SK-N-MC (cell line): ENCODE measurements at regions not wholly inside any gene's neighbourhood (a gene's known extent, or its start where the extent isn't known, plus 50 kb on each side); places are given as distances from the start of the nearest gene placed in this dataset.

Experiments used
- EZH2 ChIP-seq: fragments of 200-600 bp; sonication (generic); IDR thresholded peaks from one replicate; pipeline ENCODE4 v1.6.1; 2017; ENCODE audit warnings: antibody characterized with exemption
- POLR2AphosphoS5 ChIP-seq: IDR thresholded peaks from 2 replicates; pipeline ENCODE4 v1.6.1; 2012; ENCODE audit warnings: mild to moderate bottlenecking, low read depth, low read length, borderline replicate concordance

DNA sequence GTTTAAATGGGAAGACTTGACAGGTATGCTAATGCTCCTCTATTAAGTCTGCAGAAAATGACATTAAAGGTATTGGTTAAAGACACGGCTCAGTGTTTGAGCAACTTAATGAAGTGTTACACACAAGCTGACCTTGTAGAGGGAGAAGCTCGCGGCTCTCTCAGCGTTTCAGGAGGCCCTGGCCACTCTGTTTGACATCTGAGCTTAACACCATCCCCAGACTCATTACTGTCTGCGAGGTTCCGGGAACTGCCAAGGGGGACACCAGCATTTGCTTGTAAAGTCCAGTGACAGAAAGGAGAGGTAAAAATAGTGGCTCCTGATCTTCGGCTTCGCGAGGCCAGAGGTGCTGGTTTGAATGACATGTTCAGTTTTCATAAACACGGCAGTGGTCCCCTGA is 540.7 kb upstream of the CADM1 start:
- TF ChIP-seq POLR2AphosphoS5 (no peak), EZH2 (no peak)
